DOHH2 (cell line): ENCODE measurements at regions not wholly inside any gene's neighbourhood (a gene's known extent, or its start where the extent isn't known, plus 50 kb on each side); places are given as distances from the start of the nearest gene placed in this dataset.

Experiments used
- EZH2phosphoT487 ChIP-seq: fragments of 200-600 bp; sonication (generic); IDR thresholded peaks from 2 replicates; pipeline ENCODE4 v1.6.1; 2017; ENCODE audit warnings: borderline replicate concordance, mild to moderate bottlenecking, antibody characterized with exemption, low read length, moderate library complexity, mixed read lengths
- TF ChIP-seq, protein P1 (sequence below): fragments of 200-600 bp; sonication (generic); IDR thresholded peaks from one replicate; pipeline ENCODE4 v1.5.1; 2014; ENCODE audit warnings: antibody characterized with exemption, mild to moderate bottlenecking, low read depth, low read length; ENCODE audit not compliant: poor library complexity, severe bottlenecking

- TF ChIP-seq, protein P1, sequence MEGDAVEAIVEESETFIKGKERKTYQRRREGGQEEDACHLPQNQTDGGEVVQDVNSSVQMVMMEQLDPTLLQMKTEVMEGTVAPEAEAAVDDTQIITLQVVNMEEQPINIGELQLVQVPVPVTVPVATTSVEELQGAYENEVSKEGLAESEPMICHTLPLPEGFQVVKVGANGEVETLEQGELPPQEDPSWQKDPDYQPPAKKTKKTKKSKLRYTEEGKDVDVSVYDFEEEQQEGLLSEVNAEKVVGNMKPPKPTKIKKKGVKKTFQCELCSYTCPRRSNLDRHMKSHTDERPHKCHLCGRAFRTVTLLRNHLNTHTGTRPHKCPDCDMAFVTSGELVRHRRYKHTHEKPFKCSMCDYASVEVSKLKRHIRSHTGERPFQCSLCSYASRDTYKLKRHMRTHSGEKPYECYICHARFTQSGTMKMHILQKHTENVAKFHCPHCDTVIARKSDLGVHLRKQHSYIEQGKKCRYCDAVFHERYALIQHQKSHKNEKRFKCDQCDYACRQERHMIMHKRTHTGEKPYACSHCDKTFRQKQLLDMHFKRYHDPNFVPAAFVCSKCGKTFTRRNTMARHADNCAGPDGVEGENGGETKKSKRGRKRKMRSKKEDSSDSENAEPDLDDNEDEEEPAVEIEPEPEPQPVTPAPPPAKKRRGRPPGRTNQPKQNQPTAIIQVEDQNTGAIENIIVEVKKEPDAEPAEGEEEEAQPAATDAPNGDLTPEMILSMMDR: no peak
- TF ChIP-seq EZH2phosphoT487: no peak
These were observed 219.7 kb downstream of the NDUFA10 start for GRCh38 chr2:239805414-239805813.
